ENCODE measurements at regions not wholly inside any gene's neighbourhood (a gene's known extent, or its start where the extent isn't known, plus 50 kb on each side); places are given as distances from the start of the nearest gene placed in this dataset.

DNA sequence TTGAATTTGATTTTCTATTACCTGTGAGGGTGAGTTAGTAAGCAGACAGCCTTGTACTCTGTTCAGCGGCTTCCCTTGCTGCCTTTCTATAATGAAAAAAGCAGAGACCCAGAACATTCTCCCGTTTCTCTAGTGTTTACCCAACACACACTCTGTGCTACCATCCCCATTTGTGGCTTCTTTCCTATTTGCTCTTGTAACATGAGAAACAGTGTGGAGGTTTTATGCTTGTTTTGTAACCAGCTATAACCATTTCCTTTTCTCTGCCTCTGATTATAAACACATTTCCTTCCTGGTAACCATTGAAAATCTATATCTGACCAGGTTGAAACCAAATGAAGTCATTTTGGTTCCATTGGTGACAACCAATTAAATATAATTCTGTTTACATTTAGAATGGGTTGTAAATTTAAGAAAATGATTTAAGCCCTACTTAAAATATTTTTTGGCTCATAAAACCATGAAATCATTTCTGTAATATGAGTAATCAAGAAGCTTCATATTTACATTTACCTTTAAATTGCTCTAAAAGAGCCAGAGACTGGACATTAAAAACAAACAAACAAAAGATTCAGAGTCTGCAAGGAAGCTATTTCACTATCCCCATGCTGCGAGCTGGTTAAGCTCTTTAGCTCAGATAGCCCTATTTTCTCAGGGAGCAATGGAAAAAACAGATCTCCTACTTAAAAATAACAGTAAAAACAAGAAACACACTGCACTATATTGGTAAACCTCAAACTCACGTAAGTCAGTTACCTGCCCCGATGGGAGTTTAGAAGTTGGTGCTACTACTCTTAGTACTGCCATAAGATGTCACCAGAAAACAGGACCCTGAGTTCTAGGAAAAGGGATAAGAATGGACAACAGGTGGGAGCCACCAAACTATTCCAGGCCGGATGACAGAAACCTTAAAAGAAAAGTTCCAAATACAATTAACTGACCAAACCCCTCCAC lies 206.5 kb upstream of the EEA1 start:
- no peak for DNase-seq

DNA sequence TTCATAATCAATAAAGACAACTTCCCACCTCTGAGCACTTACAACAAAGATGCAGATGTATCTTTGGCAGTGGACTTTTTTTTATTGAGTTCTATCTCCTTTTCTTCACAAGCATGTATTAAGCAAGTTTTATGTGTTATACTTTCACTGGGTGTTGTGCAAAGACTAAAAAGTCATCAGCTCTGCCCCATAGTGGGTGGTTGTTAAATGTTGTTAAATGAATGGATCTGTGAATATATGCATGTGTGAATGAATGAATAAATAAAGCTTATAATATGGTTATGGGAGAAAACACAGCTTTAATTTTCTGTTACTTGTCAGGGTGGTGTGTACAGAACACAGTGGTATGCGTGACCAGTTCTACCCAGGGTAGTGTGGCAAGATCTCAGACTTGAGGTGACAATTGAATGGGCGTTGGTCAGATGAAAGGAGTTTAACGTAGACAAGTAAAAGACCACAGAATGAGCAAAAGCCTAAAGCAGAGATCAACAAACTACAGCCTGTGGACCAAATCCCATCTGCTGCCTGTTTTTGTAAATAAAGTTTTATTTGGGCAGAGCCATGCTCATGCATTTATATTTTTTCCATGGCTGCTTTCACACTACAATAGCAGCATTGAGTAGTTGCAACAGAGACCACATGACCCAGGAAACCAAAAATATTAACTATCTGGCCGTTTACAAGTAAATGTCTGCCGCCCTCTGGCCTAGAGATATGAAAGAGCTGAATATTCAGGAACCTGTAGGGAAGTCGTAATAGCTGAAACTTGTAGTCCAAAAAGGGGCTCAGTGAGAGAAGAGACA lies 207.4 kb upstream of the EEA1 start:
- DNase-seq: no peak

DNA sequence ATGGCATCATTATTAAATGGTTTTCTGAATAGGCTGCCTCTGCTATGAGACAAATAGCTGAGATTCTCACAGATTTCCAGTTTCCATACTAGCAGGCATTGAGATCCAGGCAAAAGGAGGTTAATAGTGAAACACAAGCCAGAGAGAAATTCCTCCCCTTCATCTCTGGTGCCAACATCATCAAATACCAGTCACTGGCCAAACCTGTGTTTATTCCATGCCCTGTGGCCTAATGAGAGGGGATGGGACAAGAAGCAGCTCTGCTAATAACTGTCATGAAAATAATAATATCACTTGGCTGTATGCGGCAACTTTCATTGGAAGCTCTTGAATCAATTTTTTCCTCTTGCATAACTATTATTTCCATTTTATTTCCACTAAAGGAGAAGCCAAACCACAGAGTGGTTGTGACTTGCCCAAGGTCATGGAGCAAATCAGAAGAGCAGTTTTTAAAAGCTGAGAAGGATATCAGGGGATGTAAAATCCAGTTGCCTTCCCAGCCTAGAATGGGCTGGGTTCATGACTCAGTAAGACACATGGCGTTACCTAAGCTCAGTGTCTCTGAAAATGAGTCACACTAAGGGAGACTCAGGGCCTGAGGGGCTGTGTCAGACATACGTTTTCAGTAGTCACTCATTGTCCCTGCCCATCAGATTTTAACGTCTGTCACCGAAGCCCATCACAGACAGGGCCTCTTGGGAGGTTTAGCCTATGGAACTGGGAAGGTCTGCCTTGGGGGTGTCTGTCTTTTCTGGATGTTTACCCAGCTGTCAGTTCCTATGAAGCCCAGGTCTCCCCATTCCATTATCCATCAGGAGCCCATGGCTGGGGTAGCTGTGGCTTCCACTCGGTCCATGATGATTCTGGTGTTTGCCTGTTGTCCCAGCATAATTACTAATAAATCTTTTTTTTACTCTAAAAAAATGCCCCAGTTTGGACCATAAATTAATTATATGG lies 208.8 kb upstream of the EEA1 start:
- DNase-seq: no peak

DNA sequence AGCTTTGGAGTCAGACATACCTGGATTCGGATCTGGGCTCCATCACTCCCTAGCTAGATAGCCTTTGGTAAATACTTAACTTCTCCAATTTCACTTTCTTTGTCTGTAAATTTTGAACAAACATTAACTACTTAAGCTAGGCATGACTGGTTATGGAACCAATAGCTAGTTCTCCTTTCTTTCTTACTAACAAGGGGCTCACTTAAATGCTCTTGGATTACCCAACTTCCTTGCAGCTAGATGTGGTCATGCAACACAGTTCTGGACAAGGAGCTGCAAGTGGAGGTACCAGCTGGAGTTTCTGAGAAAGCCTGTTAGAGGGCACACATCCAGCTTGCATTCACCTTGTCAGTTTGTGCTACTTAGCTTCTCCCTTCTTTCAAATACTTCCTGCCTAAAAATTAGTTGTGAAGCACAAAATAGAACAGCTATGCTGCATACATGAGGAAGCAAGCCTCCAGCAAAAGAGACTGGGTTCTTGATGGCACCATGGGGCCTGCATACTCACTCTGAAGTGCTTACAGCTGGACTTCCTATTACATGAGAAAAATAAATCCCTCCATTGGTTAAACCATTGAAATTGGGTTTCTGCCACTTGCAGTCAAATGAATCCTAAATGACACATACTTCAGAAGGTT lies 210.1 kb upstream of the EEA1 start:
- no peak for DNase-seq

DNA sequence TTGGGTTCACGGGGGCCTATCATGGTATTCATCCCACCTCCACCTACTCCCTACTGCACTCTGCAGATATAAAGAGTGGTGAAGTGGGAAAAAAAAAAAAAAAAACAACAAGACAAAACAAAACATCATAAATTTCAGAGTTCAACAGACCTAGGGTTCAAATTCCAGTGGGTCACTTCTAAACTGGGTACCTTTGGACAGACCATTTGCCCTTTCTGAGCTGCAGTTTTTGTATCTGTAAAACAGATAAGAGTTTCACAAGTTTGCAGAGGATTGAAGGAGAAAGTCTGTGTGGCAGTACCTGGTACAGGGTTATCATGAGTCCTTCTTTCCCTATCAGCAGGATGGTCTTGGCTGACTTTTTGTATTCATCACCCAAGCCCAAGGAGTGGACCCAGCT lies 211.2 kb upstream of the EEA1 start:
- DNase-seq: no peak

DNA sequence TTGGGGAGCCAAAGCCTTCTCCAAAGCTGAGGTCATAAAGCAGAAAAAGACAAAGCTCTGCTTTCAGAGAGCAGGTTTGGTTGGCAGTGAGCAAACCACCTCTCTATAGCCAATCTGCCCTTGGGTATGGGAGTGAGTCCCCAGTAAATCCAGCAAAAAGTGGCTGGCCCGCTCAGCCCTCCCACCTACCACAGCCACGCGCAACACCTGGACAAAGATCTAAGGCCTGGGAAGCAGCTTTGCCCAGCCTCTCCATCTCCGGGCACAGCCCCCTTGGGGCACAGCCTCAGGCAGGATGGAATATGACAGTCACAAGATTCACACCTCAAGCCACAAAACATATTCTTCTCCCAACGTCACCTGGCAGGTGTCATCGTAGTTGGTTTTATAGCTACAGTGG lies 211.7 kb upstream of the EEA1 start:
- DNase-seq: no peak

DNA sequence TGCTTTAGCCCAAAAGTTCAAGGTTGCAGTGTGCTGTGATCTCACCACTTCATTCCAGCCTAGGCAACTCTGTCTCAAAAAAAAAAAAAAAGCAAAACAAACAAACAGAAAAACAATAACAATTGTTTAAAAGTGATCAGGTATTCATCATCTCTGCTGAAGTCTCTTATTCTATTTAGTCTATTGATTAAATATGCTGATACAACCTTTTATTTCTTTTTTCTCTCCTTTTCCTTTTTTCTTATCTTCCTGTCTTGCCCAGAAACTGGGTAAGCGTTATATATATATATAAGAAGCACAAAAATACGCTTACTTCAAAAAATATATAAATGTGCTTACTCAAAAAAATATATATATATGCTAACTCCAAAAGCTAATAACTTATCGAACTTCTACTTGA lies 213.8 kb upstream of the EEA1 start:
- DNase-seq: no peak

DNA sequence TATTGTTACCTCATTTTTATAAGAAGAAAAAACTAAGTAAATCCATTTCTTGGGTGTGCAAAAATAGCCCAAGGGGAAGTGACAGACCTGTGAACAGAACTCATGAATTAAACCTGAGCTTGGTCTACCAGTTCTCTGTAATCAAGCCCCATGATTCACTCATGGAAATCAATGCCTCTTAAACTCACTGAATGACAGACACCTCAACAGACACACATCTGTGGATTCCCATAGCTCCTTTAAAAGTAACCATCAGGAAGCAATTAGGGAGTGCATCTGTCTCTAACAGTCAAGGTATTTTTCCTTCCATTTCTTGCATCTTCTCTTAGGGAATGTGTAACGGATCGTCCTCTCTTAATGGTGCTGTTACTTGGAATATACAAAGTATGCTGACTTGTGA lies 215.0 kb upstream of the EEA1 start:
- no peak for DNase-seq

DNA sequence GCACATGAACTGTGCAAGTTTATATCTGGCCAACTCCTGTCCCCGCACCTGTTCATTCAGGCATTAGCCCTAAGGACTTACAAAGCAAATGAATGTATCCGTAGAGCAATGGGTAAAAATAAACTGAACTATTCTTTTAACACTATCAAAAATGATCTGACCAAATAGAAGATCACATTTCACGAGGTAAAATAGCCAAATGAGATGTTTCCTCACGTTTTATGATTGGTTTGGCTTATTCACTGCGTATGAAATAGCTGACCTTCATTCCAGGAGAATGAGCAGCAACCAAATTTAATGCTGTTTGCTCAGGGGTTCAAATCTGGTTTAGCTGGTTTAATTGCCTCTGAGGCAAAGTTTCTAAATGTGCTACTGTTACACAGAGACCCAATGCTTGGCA lies 216.0 kb upstream of the EEA1 start:
- DNase-seq: no peak

DNA sequence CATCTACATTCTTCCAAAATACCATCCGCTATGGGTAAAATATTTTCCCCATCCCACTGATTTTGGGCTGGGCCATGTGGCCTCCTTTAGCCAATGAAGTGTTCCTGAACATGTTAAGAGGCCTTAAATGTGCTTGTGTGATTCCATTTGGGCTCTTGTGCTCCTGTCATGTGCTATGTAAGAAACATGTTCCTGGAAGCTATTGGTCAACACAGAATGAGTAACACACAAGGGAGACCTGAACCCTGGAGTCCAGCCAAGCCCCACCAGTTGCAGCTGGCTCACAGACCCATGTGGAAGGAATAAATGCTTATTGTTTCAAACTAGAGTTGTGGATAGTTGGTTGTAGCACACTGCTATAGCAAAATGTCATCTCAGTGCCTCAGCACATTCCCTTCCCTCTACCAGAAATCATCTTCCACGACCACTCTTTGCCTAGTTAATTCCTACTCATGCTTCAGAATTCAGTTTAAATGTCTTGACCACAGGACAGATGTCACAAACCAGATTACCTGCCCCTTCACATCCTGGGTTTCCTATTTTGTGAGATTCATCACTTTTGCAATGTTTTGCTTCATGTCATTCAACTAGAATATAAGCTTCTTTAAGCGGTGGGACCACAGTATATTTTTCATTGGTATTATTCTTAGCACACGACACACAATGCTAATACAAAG lies 217.3 kb upstream of the EEA1 start:
- no peak for DNase-seq

DNA sequence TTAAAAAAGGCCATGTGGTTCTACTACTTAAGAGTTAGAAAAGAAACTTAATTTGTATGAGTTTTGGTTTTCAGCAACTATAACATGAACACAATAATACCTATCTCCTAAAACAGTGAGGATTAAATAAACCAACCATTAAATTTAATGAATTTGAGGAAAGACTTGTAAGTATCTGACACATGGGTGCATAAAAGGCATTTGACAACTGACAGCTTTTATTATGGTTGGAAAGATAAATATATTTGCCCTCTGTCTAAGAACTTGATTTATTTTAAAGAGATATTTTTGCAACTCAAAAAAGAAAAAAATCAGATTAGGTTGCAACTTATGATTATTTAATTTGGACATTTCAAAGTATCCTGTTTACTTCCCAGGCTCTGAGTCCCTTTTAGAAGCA lies 217.9 kb upstream of the EEA1 start:
- no peak for DNase-seq

DNA sequence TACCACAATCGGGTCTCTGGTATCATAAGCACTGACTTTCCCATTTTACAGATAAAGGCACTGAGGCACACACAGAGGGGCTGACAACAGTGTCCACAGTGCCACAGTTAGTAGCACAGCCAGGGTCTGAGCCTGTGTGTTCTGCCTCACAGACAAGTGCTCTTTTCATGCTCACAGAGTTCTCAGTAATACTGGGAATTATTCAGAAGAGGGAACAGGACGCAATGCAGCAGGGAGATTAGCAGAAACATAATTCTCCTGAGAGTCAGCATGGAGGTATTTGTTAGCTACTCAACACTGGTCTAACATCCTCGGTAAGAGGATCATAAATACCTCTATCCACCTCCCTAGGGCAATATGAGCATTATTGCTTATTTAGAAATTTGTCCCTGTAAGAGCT lies 219.3 kb upstream of the EEA1 start:
- no peak for DNase-seq

DNA sequence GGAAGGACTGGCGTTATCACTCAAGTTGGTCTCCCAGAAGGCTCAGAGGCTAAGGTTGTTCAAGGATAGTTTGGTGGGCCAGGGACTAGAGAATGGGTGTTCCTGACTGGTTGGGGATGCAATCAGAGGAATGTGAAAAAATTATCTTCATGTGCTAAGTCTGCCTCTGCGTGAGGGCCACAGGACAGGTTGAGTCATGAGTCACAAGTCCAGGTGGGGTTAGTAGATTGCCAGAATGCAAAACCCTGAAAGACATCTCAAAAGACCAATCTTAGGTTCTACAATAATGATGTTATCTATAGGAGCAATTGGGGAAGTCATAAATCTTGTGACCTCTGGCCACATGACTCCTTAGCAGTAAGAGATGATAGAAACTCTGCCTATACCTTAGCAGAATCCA lies 220.1 kb upstream of the EEA1 start:
- DNase-seq: no peak

DNA sequence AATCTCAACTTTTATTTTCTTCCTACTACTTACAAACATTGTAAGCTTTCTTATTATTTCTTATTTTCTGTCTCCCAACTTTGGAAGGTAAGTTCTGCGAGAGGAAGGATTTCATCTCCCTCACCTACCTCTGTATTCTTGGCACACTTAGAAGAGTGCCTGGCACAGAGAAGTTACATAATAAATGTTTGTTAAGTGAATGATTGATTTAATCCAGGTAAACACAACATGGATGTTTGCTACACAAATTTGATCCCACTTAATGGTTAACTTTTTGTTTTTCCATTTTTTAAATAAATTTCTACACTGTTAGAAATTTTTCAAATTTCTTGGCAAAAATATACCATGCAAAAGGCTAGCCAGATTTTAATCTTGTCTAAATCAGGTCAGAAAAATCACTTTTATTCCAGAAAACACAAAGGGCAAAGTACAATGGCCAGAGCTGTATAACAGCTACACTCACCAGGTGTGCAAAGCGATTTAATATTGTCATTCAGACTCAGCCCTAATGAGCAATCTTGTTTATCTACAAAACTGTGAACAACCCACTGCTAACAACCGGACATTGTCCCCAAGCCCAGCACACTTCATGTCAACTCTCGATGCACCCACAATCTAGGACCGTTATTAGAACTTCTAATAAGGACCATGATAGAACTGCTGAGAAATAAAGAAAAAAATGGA lies 222.1 kb upstream of the EEA1 start:
- no peak for DNase-seq

DNA sequence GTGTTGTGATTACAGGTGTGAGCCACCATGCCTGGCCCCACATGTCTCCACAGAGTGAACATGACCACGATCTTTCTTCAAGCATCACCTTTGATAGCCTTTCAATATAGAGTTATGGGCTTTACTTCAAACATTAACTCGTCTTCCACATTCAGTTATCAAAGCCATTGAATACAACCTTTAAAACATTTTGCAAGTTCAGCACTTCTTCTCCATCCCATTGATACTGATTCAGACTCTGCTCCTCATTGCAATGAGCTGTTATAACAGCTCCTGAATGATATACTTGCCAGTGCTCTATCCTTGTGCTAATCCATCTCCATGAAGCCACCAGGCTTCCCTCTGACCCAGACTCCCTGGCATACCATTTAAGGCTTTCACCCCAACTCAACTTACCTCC lies 223.5 kb upstream of the EEA1 start:
- no peak for DNase-seq

DNA sequence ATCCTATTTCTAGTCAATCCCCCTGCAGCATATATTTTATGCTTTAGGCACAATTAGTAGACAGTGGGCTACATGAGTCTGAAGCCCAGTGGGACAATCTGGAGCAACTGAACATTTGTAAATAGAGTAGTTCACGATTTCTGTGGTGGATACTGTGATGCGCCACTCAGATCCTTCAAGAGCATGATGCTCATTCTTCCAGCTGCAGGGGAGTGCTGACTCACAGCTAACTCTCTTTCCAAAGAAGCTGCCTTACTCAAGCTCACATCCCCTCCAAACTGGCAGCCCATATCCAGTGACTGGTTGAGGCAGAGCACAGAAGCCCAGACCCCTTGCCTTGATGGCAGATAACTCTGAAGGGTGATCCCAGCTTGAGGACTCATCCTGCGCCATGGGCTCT lies 224.2 kb upstream of the EEA1 start:
- DNase-seq: no peak

DNA sequence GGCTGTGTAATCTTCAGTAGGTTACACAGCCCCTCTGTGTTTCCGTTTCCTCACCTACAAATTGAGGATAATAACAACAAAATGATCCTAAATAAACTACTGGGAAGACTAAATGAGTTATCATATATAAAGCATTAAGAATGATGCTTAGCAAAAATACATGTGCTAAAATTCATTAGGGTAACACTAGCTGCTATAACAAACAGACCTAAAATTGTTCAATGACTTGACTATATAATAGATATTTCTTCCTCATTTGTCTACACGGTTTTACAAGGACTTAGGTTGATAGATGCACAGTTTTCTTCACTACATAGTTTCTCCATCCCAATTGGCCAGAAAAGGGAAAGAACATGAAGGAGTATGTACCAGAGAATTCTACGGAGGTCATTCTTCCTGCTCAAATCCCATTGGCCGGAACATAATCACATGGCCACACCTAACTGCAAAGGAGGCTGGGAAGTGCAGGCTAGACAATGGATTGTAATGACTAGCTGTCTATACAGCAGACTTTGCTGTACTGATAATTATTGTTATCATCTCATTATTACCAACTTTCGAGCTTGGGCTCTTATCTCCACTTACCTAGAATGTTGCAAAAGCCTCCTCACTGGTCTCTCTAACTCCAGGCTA lies 223.5 kb upstream of the NUDT4 start:
- no peak for DNase-seq

DNA sequence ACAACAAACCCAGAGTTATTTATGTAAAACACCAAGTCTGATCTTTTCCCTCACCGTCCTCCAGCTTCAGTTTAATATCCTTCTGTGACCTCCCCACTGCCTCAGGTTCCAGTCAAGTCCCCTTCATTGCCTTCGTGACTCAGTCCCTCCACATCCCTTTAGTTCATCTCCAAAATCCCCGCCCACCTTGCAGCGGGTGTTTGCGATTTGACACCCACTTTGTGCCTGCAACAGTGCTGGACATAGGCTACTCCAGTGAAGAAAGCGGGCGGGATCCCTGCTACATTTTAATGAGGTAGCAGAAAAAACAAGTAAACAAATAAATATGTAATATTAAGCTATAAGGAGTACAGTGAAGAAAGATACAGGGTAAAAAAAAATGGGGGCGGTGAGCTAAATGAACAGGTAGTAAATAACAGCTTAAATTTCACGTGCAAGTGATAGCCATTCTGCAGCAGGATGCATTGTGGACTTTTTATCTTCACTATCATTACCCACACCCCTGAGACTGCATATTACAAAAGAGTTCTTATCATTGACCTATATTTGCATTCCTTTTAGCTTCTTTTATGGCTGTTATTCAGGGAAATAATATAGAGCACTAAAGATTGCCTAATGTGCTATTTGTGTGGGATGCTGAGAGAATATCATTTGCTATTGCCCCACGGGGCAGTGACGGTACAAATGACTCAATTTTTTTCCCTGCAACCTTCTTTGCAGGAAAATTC lies 222.8 kb upstream of the NUDT4 start:
- no peak for DNase-seq

DNA sequence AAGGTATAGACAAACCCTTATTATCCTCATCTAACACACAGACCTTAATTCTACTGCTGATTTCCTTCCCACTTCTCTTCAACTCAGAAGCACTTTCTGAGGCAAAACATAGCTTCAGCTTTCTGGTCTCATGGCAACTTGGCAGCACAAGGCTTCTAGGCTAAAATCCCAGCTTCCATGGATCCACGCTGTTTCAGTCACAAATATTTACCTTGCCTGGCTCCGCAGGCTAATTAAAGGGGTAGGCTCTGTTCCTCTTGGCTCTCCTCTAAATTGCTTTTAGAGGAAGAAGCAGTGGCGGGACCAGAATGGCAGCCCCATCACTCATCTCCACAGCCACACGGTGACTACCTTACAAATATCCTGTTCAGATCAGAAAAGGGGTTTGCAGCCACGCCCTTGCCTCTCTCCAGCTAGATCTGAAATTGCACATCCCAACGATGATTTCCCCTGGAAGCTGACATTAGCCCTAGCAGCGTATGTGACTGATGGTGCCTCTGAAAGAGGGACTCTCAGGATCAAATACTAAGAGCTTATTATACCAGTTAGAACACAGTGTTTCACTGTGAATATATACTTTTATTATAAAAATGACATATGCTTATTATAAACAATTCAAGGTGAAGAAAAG lies 221.5 kb upstream of the NUDT4 start:
- DNase-seq: no peak

DNA sequence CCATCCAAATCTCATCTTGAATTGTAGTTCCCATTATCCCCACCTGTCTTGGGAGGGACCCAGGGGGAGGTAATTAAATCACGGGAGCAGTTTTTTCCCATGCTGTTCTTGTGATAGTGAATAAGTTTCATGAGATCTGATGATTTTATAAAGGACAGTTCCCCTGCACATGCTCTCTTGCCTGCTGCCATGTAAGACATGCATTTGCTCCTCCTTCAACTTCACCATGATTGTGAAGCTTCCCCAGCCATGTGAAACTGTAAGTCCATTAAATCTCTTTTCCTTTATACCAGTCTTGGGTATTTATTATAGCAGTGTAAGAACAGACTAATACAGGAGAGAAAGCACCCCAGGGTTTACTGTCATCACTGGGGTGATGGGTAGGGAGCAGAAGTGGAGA lies 220.4 kb upstream of the NUDT4 start:
- DNase-seq: no peak

All from activated CD8-positive, alpha-beta memory T cell treated with anti-CD3 and anti-CD28 coated beads for 24 hours (primary cell).